H1 (cell line): ENCODE measurements at regions not wholly inside any gene's neighbourhood (a gene's known extent, or its start where the extent isn't known, plus 50 kb on each side); places are given as distances from the start of the nearest gene placed in this dataset.

Source experiments
- ATF3 ChIP-seq: IDR thresholded peaks from 2 replicates; pipeline ENCODE4 v1.6.1; 2011; ENCODE audit warnings: low read depth, mild to moderate bottlenecking, low read length; ENCODE audit not compliant: insufficient read depth
- CREB1 ChIP-seq: IDR thresholded peaks from 2 replicates; pipeline ENCODE4 v1.6.1; 2012; ENCODE audit warnings: inconsistent platforms
- CTCF ChIP-seq, 3 experiments: IDR thresholded peaks; 1 replicate in 2 of 3; 2 replicates in 1 of 3; pipeline versions ENCODE4 v1.5.1 to v1.6.1; 2011; ENCODE audit warnings: low read length in 3 of 3, mild to moderate bottlenecking in 3 of 3, inconsistent platforms in 2 of 3, low read depth in 1 of 3, moderate library complexity in 1 of 3; ENCODE audit not compliant: insufficient read depth in 1 of 3; ENCODE audit errors: control extremely low read depth in 1 of 3
- EZH2 ChIP-seq: fragments of 200-600 bp; sonication (generic); IDR thresholded peaks from 2 replicates; pipeline ENCODE4 v1.7.1; 2012; ENCODE audit warnings: low read depth, mild to moderate bottlenecking, moderate library complexity, low read length, inconsistent platforms; ENCODE audit not compliant: severe bottlenecking
- GABPA ChIP-seq: IDR thresholded peaks from 2 replicates; pipeline ENCODE4 v1.6.1; 2011; ENCODE audit warnings: mild to moderate bottlenecking, low read length, moderate library complexity, borderline replicate concordance; ENCODE audit not compliant: insufficient read depth
- JUND ChIP-seq: IDR thresholded peaks from 2 replicates; pipeline ENCODE4 v1.6.1; 2011; ENCODE audit warnings: mild to moderate bottlenecking, improper control_type of control experiment, low read length
- KDM1A ChIP-seq: fragments of 200-600, 300-600 bp; sonication (generic); IDR thresholded peaks from 2 replicates; pipeline ENCODE4 v1.7.1; 2016; ENCODE audit warnings: mild to moderate bottlenecking, low read length, borderline replicate concordance
- RAD21 ChIP-seq, 2 experiments: IDR thresholded peaks in 1 of 2; conservative IDR thresholded peaks in 1 of 2; 2 replicates each; pipeline ENCODE4 v1.6.1; 2011; ENCODE audit warnings: low read depth in 2 of 2, low read length in 2 of 2, improper control_type of control experiment in 1 of 2, inconsistent platforms in 1 of 2, mild to moderate bottlenecking in 1 of 2, moderate library complexity in 1 of 2
- ZNF274 ChIP-seq: IDR thresholded peaks from 2 replicates; pipeline ENCODE4 v1.7.0; 2012; ENCODE audit warnings: low read length, borderline replicate concordance; ENCODE audit errors: extremely low read depth

- TF ChIP-seq CTCF (IDR thresholded peaks at IDR 0.05; ENCODE audit: control extremely low read depth in 1 of 3, insufficient read depth in 1 of 3, low read depth in 1 of 3, low read length in 3 of 3) (no peak), EZH2 (no peak), KDM1A (no peak), ZNF274 (no peak), ATF3 (no peak), JUND (no peak), GABPA (no peak), CREB1 (no peak), RAD21 (IDR thresholded peaks at IDR 0.05 in 1 of 2, conservative IDR thresholded peaks at IDR 0.05 in 1 of 2; ENCODE audit: low read depth in 2 of 2, low read length in 2 of 2) (no peak)
These were observed 330.7 kb downstream of the ACTR3B start for GRCh38 chr7:153090209-153090608.
